NCI-H510A treated with DMSO at 0.1 percent for 48 hours (cell line): ENCODE measurements at regions not wholly inside any gene's neighbourhood (a gene's known extent, or its start where the extent isn't known, plus 50 kb on each side); places are given as distances from the start of the nearest gene placed in this dataset.
A peak's percentile ranks its signal among the peaks of the same experiment; 100 is the strongest.

Source experiments
- DNase-seq: peaks from one replicate; lab custom pipeline; 2025; lab: John Stamatoyannopoulos, UW

- peak; percentile 56 for DNase-seq
Measured at GRCh38 chr4:12852338-12853307, 631.5 kb downstream of the RAB28 start.

- no peak for DNase-seq
Measured at GRCh38 chr4:12846368-12846767, 637.8 kb downstream of the RAB28 start.

GRCh38 chr4:12844141-12844540 is 640.0 kb downstream of the RAB28 start:
- no peak for DNase-seq

- DNase-seq, result no peak
Measured at GRCh38 chr4:12827966-12828365, 656.2 kb downstream of the RAB28 start.

- DNase-seq, result no peak
Measured at GRCh38 chr4:12791536-12791935, 692.6 kb downstream of the RAB28 start.

- no peak for DNase-seq
Measured at GRCh38 chr4:12787261-12787660, 696.9 kb downstream of the RAB28 start.

- DNase-seq, result no peak
Measured at GRCh38 chr4:12778706-12779105, 705.4 kb downstream of the RAB28 start.

- no peak for DNase-seq
Measured at GRCh38 chr4:12778191-12778590, 705.9 kb downstream of the RAB28 start.

- DNase-seq, result peak; percentile 29
Measured at GRCh38 chr4:12770351-12770750, 713.8 kb downstream of the RAB28 start.

GRCh38 chr4:12761694-12762093 is 722.4 kb downstream of the RAB28 start:
- DNase-seq, result no peak

GRCh38 chr4:12747154-12747553 is 737.0 kb downstream of the RAB28 start:
- DNase-seq, result no peak

GRCh38 chr4:12746221-12746620 is 737.9 kb downstream of the RAB28 start:
- no peak for DNase-seq

GRCh38 chr4:12734586-12734985 is 749.6 kb downstream of the RAB28 start:
- no peak for DNase-seq

GRCh38 chr4:12729384-12729783 is 754.8 kb downstream of the RAB28 start:
- DNase-seq, result peak; percentile 8

- no peak for DNase-seq
Measured at GRCh38 chr4:12724510-12724909, 759.6 kb downstream of the RAB28 start.

GRCh38 chr4:12723849-12724447 is 760.2 kb downstream of the RAB28 start:
- DNase-seq, result no peak

GRCh38 chr4:12716896-12717295 is 767.2 kb downstream of the RAB28 start:
- DNase-seq, result no peak

- DNase-seq, result no peak
Measured at GRCh38 chr4:12712648-12713339, 771.3 kb downstream of the RAB28 start.

- DNase-seq, result no peak
Measured at GRCh38 chr4:12707381-12708175, 776.6 kb downstream of the RAB28 start.

GRCh38 chr4:12703036-12703435 is 781.1 kb downstream of the RAB28 start:
- DNase-seq, result peak; percentile 12

GRCh38 chr4:12701384-12701783 is 782.8 kb downstream of the RAB28 start:
- no peak for DNase-seq

- DNase-seq, result no peak
Measured at GRCh38 chr4:12697970-12698369, 786.2 kb downstream of the RAB28 start.
